Liver (tissue), 8 donors: ENCODE measurements at regions not wholly inside any gene's neighbourhood (a gene's known extent, or its start where the extent isn't known, plus 50 kb on each side); places are given as distances from the start of the nearest gene placed in this dataset.

Experiments used
- DNase-seq: peaks from one replicate; pipeline ENCODE4 v3.0.0-alpha.2; 2017; ENCODE audit warnings: low spot score
- H3K27ac ChIP-seq, 2 donors: one replicate each; pipeline ENCODE4 v1.7.0; 2013; ENCODE audit warnings: inconsistent platforms in 2 of 2, low read length in 2 of 2, control low read depth in 1 of 2, low read depth in 1 of 2, mild to moderate bottlenecking in 1 of 2
- H3K27me3 ChIP-seq, 4 donors: one replicate each; pipeline versions ENCODE4 v1.6.1 to v1.7.0; 2013; ENCODE audit warnings: low read length in 3 of 4, inconsistent platforms in 1 of 4, mild to moderate bottlenecking in 1 of 4, moderate library complexity in 1 of 4; ENCODE audit not compliant: control insufficient read depth in 4 of 4, insufficient read depth in 4 of 4
- H3K36me3 ChIP-seq, 4 donors: one replicate each; pipeline versions ENCODE4 v1.6.1 to v1.7.0; 2013; ENCODE audit warnings: low read length in 3 of 4, mild to moderate bottlenecking in 3 of 4, low read depth in 1 of 4, moderate library complexity in 1 of 4; ENCODE audit not compliant: control insufficient read depth in 4 of 4, insufficient read depth in 3 of 4
- H3K4me1 ChIP-seq, 4 donors: one replicate each; pipeline versions ENCODE4 v1.6.1 to v1.7.0; 2013; ENCODE audit warnings: low read length in 3 of 4, mild to moderate bottlenecking in 3 of 4, moderate library complexity in 1 of 4; ENCODE audit not compliant: control insufficient read depth in 4 of 4, insufficient read depth in 4 of 4
- H3K4me3 ChIP-seq, 3 donors: one replicate each; pipeline versions ENCODE4 v1.6.1 to v1.7.0; 2013; ENCODE audit warnings: low read length in 3 of 3, control low read depth in 1 of 3, low read depth in 1 of 3, mild to moderate bottlenecking in 1 of 3
- H3K9ac ChIP-seq, 2 donors: one replicate each; pipeline ENCODE4 v1.7.0; 2013; ENCODE audit warnings: low read length in 2 of 2, mild to moderate bottlenecking in 2 of 2, moderate library complexity in 2 of 2, control low read depth in 1 of 2, low read depth in 1 of 2
- H3K9me3 ChIP-seq, 4 donors: one replicate each; pipeline versions ENCODE4 v1.6.1 to v1.7.0; 2013; ENCODE audit warnings: low read length in 3 of 4; ENCODE audit not compliant: control insufficient read depth in 4 of 4
- ATF3 ChIP-seq: IDR thresholded peaks from 2 replicates; pipeline ENCODE4 v1.6.1; 2016; ENCODE audit warnings: antibody characterized with exemption
- CTCF ChIP-seq: fragments of 150-350 bp; IDR thresholded peaks from 2 replicates; pipeline ENCODE4 v1.5.1; 2017; ENCODE audit warnings: improper control_type of control experiment, low read depth, low read length; ENCODE audit not compliant: missing input control
- EGR1 ChIP-seq, 2 donors: IDR thresholded peaks; 2 replicates each; pipeline ENCODE4 v1.6.1; 2016 to 2018; ENCODE audit warnings: antibody characterized with exemption in 2 of 2, low read depth in 2 of 2
- FOXA1 ChIP-seq: IDR thresholded peaks from 2 replicates; pipeline ENCODE4 v1.6.1; 2016; ENCODE audit warnings: antibody characterized with exemption
- FOXA2 ChIP-seq: IDR thresholded peaks from 2 replicates; pipeline ENCODE4 v1.6.1; 2016; ENCODE audit warnings: antibody characterized with exemption
- GABPA ChIP-seq, 2 donors: IDR thresholded peaks in 1 of 2; conservative IDR thresholded peaks in 1 of 2; 2 replicates each; pipeline ENCODE4 v1.6.1; 2016; ENCODE audit warnings: antibody characterized with exemption in 2 of 2, mild to moderate bottlenecking in 1 of 2, moderate library complexity in 1 of 2
- HNF4A ChIP-seq, 2 donors: conservative IDR thresholded peaks; 2 replicates each; pipeline ENCODE4 v1.6.1; 2016; ENCODE audit warnings: antibody characterized with exemption in 2 of 2, mild to moderate bottlenecking in 2 of 2
- JUND ChIP-seq, 2 donors: IDR thresholded peaks; 2 replicates each; pipeline ENCODE4 v1.6.1; 2016; ENCODE audit warnings: antibody characterized with exemption in 2 of 2
- MAX ChIP-seq: IDR thresholded peaks from 2 replicates; pipeline ENCODE4 v1.6.1; 2016; ENCODE audit warnings: antibody characterized with exemption
- NR2F2 ChIP-seq: IDR thresholded peaks from 2 replicates; pipeline ENCODE4 v1.6.1; 2016; ENCODE audit warnings: antibody characterized with exemption
- RAD21 ChIP-seq, 2 donors: IDR thresholded peaks; 2 replicates each; pipeline ENCODE4 v1.6.1; 2016; ENCODE audit warnings: antibody characterized with exemption in 2 of 2, mild to moderate bottlenecking in 2 of 2
- REST ChIP-seq: IDR thresholded peaks from 2 replicates; pipeline ENCODE4 v1.6.1; 2016; ENCODE audit warnings: antibody characterized with exemption, mild to moderate bottlenecking
- SP1 ChIP-seq: IDR thresholded peaks from 2 replicates; pipeline ENCODE4 v1.6.1; 2018; ENCODE audit warnings: antibody characterized with exemption, mild to moderate bottlenecking
- TAF1 ChIP-seq: conservative IDR thresholded peaks from 2 replicates; pipeline ENCODE4 v1.6.1; 2016; ENCODE audit warnings: antibody characterized with exemption, mild to moderate bottlenecking
- YY1 ChIP-seq: IDR thresholded peaks from 2 replicates; pipeline ENCODE4 v1.6.1; 2016; ENCODE audit warnings: antibody characterized with exemption, mild to moderate bottlenecking
- WGBS: extraction: QIAGEN DNeasy Blood & Tissue Kit; methylation state at CpG from one replicate; pipeline ENCODE4 v1.1.7; 2013; 5-methylcytosine and 5-hydroxymethylcytosine counted together
- donor health status: healthy.
- donor health status: healthy.
- donor health status: healthy.
- donor health status: healthy.
- donor health status: healthy.

- TF ChIP-seq NR2F2: no peak
- TF ChIP-seq ATF3: no peak
- no peak for TF ChIP-seq HNF4A (conservative IDR thresholded peaks at IDR 0.05)
- no peak for TF ChIP-seq FOXA1
- no peak for TF ChIP-seq RAD21 (IDR thresholded peaks at IDR 0.05)
- no peak for TF ChIP-seq GABPA (IDR thresholded peaks at IDR 0.05 in 1 of 2, conservative IDR thresholded peaks at IDR 0.05 in 1 of 2)
- no peak for TF ChIP-seq REST
- no peak for TF ChIP-seq TAF1
- no peak for TF ChIP-seq JUND (IDR thresholded peaks at IDR 0.05)
- no peak for TF ChIP-seq EGR1 (IDR thresholded peaks at IDR 0.05; ENCODE audit: low read depth in 2 of 2)
- Histone ChIP-seq H3K36me3 (no peaks in the 10 kb centered on the region), H3K9ac (no peak overlapping the region), H3K27ac (no peak overlapping the region), H3K9me3 (no peaks in the 10 kb centered on the region), H3K27me3 (no peaks in the 10 kb centered on the region), H3K4me3 (no peak overlapping the region), H3K4me1 (no peaks in the 10 kb centered on the region)
- no peak for DNase-seq
- WGBS: 44% methylated on average over 4 of the region's 4 CpGs
Observed at GRCh38 chr6:90450268-90450953, 136.5 kb downstream of the MAP3K7 start.

- Histone ChIP-seq H3K9ac (no peak overlapping the region), H3K9me3 (no peaks in the 10 kb centered on the region), H3K4me1 (no peaks in the 10 kb centered on the region), H3K36me3 (no peaks in the 10 kb centered on the region), H3K4me3 (no peak overlapping the region), H3K27ac (no peak overlapping the region), H3K27me3 (no peaks in the 10 kb centered on the region)
- no peak for DNase-seq
- 86% methylated on average over 5 of the region's 5 CpGs for WGBS
- TF ChIP-seq MAX: no peak
Observed at GRCh38 chr6:90449311-90449710, 137.6 kb downstream of the MAP3K7 start.

- H3K9ac ChIP-seq: no peak overlapping the region
- 86% methylated on average over 5 of the region's 5 CpGs for WGBS
- H3K27ac ChIP-seq: no peak overlapping the region
- H3K4me3 ChIP-seq: no peak overlapping the region
- no peaks in the 10 kb centered on the region for H3K4me1 ChIP-seq
- TF ChIP-seq HNF4A (conservative IDR thresholded peaks at IDR 0.05) (no peak), SP1 (no peak), CTCF (no peak), EGR1 (IDR thresholded peaks at IDR 0.05; ENCODE audit: low read depth in 2 of 2) (no peak), ATF3 (no peak), YY1 (no peak), FOXA2 (no peak), GABPA (IDR thresholded peaks at IDR 0.05 in 1 of 2, conservative IDR thresholded peaks at IDR 0.05 in 1 of 2) (no peak), TAF1 (no peak)
- no peak for DNase-seq
- H3K27me3 ChIP-seq: no peaks in the 10 kb centered on the region
- no peaks in the 10 kb centered on the region for H3K9me3 ChIP-seq
- H3K36me3 ChIP-seq: no peaks in the 10 kb centered on the region
Observed at GRCh38 chr6:90448836-90449235, 138.0 kb downstream of the MAP3K7 start.
